AG10803 (cell line): ENCODE measurements at regions not wholly inside any gene's neighbourhood (a gene's known extent, or its start where the extent isn't known, plus 50 kb on each side); places are given as distances from the start of the nearest gene placed in this dataset.

Experiments used
- DNase-seq: peaks from one replicate; pipeline ENCODE4 v3.0.0; 2010; ENCODE audit warnings: low read depth
- H3K4me3 ChIP-seq: 2 replicates; pipeline ENCODE4 v1.5.1; 2011; ENCODE audit warnings: mild to moderate bottlenecking, low read length, control low read depth
- TF ChIP-seq, protein P1 (sequence below): conservative IDR thresholded peaks from 2 replicates; pipeline ENCODE4 v1.5.1; 2011; ENCODE audit warnings: mild to moderate bottlenecking, low read length, control low read depth, inconsistent platforms

DNA sequence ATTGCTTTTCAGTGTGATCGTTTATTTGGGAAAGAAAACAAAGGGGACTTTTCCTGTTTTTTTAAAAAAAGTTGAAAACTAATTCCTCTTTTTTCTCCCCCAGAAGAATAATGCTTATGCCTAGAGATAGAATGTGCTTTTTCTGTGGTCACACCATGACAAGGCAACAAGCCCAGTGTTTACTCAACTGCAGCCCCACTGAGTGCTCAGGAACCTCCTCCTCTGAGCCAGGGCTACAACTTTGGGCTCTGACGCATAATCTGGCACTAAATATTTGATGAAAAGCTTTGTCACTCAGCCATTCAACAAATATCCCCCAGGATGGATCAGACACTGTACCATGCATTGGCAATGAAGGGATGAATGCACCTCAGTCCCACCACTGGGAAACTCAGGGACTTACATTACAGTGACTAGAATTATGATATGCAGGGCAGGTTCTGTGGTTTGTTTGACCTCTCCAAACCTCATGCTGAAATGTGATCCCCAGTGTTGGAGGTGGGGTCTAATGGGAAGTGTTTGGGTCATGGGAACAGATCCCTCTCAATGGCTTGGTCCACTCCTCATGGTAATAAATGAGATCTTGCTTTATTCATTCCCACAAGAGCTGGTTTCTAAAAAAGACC lies 155.9 kb downstream of the CCDC34 start:
- H3K4me3 ChIP-seq = no peak overlapping the region
- TF ChIP-seq, protein P1, sequence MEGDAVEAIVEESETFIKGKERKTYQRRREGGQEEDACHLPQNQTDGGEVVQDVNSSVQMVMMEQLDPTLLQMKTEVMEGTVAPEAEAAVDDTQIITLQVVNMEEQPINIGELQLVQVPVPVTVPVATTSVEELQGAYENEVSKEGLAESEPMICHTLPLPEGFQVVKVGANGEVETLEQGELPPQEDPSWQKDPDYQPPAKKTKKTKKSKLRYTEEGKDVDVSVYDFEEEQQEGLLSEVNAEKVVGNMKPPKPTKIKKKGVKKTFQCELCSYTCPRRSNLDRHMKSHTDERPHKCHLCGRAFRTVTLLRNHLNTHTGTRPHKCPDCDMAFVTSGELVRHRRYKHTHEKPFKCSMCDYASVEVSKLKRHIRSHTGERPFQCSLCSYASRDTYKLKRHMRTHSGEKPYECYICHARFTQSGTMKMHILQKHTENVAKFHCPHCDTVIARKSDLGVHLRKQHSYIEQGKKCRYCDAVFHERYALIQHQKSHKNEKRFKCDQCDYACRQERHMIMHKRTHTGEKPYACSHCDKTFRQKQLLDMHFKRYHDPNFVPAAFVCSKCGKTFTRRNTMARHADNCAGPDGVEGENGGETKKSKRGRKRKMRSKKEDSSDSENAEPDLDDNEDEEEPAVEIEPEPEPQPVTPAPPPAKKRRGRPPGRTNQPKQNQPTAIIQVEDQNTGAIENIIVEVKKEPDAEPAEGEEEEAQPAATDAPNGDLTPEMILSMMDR = no peak
- no peak for DNase-seq

DNA sequence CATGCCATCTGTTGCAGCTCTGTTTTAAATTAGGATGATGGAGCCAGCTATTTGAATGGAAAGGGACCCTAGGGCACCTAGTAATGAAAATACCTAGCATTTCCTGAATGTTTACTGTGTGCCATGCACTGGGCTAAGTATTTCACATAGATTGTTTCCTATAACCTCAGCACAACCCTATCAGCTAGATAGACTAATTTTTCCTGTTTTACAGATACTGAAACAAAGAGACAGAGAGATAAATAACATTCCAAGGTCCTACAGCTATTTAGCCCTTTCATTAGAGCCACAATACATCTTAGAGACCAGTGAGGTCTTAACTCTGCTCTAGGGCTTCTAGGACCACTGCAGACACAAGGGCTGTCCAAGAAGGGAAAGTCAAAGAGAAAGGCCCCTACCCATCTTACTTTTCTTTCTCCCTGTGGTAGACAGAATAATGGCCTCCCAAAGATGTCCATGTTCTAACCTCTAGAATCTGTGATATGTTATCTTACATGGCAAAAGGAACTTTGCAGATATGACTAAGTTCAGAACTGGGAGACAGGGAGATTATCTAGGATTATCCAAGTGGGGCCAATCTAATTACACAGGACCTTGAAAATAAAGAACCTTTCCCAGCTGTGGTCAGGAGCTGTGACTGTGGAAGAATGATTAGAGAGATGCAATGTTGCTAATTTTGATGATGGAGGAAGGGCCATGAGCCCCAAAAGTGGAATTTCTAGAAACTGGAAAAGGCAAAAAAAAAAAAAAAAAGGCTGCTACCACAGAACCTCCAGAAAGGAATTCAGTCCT lies 157.0 kb downstream of the CCDC34 start:
- TF ChIP-seq, protein P1 = no peak
- no peak overlapping the region for H3K4me3 ChIP-seq
- no peak for DNase-seq

DNA sequence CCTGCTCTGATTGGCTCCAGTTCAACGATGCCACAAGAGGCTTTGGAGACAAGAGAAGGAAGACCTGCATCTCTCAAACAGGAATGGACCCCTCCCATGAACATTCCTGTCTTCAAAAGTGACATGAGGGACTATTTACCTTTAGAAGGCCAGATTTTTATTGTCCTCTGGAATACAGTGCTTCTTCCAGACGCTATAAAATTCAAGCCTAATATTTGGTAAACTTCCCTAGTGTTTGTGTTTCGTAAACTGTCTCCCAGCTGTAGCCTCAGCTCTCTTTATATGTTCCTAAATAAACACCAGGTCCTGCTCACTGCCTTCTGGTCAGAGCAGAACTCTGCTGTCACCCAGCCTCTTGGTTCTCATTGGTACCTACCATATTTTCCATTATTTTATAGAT lies 157.8 kb downstream of the CCDC34 start:
- peak; percentile 40 for DNase-seq
- TF ChIP-seq, protein P1 = no peak
- H3K4me3 ChIP-seq = no peak overlapping the region

DNA sequence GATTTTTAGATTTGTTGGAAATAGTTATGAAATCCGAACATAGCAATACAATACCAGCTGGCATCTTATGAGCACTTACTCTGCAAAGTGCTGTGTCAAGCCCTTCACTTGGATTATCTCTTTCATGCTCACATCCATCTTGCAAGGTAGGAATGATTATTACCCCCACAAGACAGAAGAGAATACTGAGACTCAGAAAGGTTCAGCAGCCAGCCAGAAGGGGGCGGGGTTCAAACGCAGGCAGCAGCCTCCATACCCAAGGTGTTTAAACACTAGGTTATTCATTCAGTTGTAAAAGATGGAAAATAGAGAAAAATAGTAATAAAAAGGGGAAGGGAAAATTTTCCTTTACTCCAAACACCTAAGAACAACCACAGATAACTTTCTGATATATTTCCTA lies 158.5 kb downstream of the CCDC34 start:
- no peak overlapping the region for H3K4me3 ChIP-seq
- TF ChIP-seq, protein P1 = peak; percentile 45
- DNase-seq = no peak

DNA sequence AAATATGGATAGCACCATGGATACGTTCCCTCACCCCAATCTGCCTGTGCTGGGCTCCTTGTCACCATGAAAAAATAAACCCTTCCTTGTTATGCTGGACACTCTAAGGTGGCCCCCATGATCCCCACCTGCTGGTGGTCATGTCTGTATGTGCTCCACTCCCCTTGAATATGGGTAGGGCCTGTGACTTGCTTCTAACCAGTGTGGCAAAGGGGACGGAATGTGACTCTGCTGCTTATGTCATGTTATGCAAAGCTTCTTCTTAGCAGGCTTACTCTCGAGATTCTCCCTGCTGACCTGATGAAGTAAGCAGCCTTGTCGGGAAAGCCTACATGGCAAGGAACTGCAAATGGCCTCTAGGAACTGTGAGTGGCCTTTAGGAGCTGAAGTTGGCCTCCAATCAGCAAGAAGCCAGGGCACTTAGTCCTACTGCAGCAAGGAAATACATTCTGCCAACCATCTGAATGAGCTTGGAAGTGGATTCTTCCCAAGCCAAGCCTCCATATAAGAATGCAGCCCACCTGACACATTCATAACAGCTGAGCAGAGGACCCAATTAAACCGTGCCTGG lies 159.9 kb downstream of the CCDC34 start:
- TF ChIP-seq, protein P1 = no peak
- no peak for DNase-seq

DNA sequence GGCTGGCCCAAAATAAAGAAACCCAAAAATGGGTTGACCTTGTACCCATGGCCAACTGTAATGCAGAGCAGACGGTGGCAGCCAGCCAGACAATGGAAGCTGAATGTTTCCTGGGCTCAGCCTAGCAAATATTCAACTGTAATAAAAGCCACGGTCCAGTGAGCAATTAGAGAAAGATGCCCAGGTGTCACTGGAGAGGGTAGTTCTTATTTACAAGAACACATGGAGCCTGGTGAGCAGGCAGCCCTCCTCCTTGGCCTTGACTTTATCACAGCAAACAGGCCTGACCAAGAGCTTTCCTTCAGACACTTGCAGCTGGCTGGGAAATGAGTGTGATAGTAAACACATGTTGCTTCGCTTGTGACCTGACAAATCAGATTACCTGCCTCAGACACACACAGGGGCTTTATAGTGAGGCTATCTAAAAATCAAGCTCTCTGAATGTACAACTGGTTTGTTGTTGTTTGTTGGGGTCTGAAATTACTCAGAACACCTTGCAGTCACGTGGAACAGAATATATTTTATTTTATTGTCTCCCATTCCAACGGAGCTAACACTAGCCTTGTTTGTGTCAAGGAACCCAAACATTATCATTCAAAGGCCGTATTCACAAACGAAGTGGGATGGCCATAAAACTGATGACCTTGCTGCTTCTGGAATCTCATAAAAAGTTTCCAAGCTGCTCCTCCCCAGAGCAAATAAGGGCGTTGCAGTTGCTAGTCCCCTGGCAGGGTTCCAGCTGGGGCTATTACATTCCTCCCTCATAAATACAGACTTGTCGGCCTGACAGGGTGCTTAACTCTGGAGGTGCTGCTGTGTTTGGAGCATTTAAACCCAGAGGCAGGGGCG lies 161.1 kb downstream of the BBOX1 start:
- TF ChIP-seq, protein P1 = no peak
- DNase-seq = peak; percentile 88
- H3K4me3 ChIP-seq = no peak overlapping the region

More for the DNA sequence above, 159.9 kb downstream of the CCDC34 start:
- no peak overlapping the region for H3K4me3 ChIP-seq
